Neutrophil (primary cell): ENCODE measurements at regions not wholly inside any gene's neighbourhood (a gene's known extent, or its start where the extent isn't known, plus 50 kb on each side); places are given as distances from the start of the nearest gene placed in this dataset.
A peak's percentile ranks its signal among the peaks of the same experiment; 100 is the strongest.

Experiments used
- H3K27ac ChIP-seq: fragments of 200-600 bp; sonication (generic); 2 replicates; pipeline ENCODE4 v1.5.1; 2016; ENCODE audit warnings: mild to moderate bottlenecking, moderate library complexity
- H3K27me3 ChIP-seq: fragments of 200-600 bp; sonication (generic); 2 replicates; pipeline ENCODE4 v1.6.0; 2016; ENCODE audit warnings: mild to moderate bottlenecking
- H3K36me3 ChIP-seq: fragments of 200-600 bp; sonication (generic); 2 replicates; pipeline ENCODE4 v1.5.1; 2017
- H3K4me1 ChIP-seq, 2 experiments: fragments of 200-600 bp in 1 of 2; sonication (generic) in 1 of 2; 1 replicate in 1 of 2; 2 replicates in 1 of 2; pipeline versions ENCODE4 v1.5.1 to v1.6.1; 2013 to 2016; ENCODE audit warnings: low read depth in 1 of 2, low read length in 1 of 2, mild to moderate bottlenecking in 1 of 2, moderate library complexity in 1 of 2; ENCODE audit not compliant: control insufficient read depth in 1 of 2, insufficient read depth in 1 of 2
- H3K4me3 ChIP-seq, 2 experiments: fragments of 200-600 bp in 1 of 2; sonication (generic) in 1 of 2; 1 replicate in 1 of 2; 2 replicates in 1 of 2; pipeline ENCODE4 v1.5.1; 2013 to 2016; ENCODE audit warnings: low read depth in 1 of 2, low read length in 1 of 2, mild to moderate bottlenecking in 1 of 2, moderate library complexity in 1 of 2
- H3K9me3 ChIP-seq: fragments of 200-600 bp; sonication (generic); 2 replicates; pipeline ENCODE4 v1.5.1; 2016
- CTCF ChIP-seq: fragments of 200-600 bp; sonication (generic); IDR thresholded peaks from 2 replicates; pipeline ENCODE4 v1.5.1; 2016; ENCODE audit warnings: antibody characterized with exemption

- H3K4me3 ChIP-seq, result no peak overlapping the region
- no peaks in the 10 kb centered on the region for H3K27me3 ChIP-seq
- peak overlapping the region; percentile 65 for H3K27ac ChIP-seq
- peaks cover 8 to 13% of the 10 kb centered on the region in 2 experiments for H3K4me1 ChIP-seq
- H3K36me3 ChIP-seq, result no peaks in the 10 kb centered on the region
- no peaks in the 10 kb centered on the region for H3K9me3 ChIP-seq
- no peak for TF ChIP-seq CTCF
Observed at GRCh38 chr4:106707776-106708463, 328.2 kb downstream of the DKK2 start.

GRCh38 chr4:106704253-106704870, 331.8 kb downstream of the DKK2 start:
- Histone ChIP-seq H3K27ac (no peak overlapping the region), H3K4me3 (no peak overlapping the region), H3K36me3 (no peaks in the 10 kb centered on the region), H3K27me3 (no peaks in the 10 kb centered on the region), H3K4me1 (peaks cover 8 to 13% of the 10 kb centered on the region in 2 experiments), H3K9me3 (no peaks in the 10 kb centered on the region)
- no peak for TF ChIP-seq CTCF

- Histone ChIP-seq H3K27ac (no peak overlapping the region), H3K27me3 (no peaks in the 10 kb centered on the region), H3K9me3 (no peaks in the 10 kb centered on the region), H3K36me3 (no peaks in the 10 kb centered on the region), H3K4me3 (no peak overlapping the region), H3K4me1 (no peaks in the 10 kb centered on the region)
- no peak for TF ChIP-seq CTCF
Observed at GRCh38 chr4:106700321-106700720, 331.7 kb upstream of the GIMD1 start.

- Histone ChIP-seq H3K36me3 (no peaks in the 10 kb centered on the region), H3K4me3 (no peak overlapping the region), H3K27me3 (no peaks in the 10 kb centered on the region), H3K9me3 (no peaks in the 10 kb centered on the region), H3K27ac (no peak overlapping the region), H3K4me1 (peaks cover 7 to 11% of the 10 kb centered on the region in 2 experiments)
- no peak for TF ChIP-seq CTCF
Observed at GRCh38 chr4:106698621-106699195, 330.1 kb upstream of the GIMD1 start.

- TF ChIP-seq CTCF, result no peak
Observed at GRCh38 chr4:106695501-106696262, 327.1 kb upstream of the GIMD1 start.

More at GRCh38 chr4:106695501-106696262, 327.1 kb upstream of the GIMD1 start:
- H3K36me3 ChIP-seq, result no peaks in the 10 kb centered on the region
- peaks cover 10 to 11% of the 10 kb centered on the region in 2 experiments for H3K4me1 ChIP-seq
- no peak overlapping the region for H3K4me3 ChIP-seq
- H3K27me3 ChIP-seq, result no peaks in the 10 kb centered on the region
- no peak overlapping the region for H3K27ac ChIP-seq
- no peaks in the 10 kb centered on the region for H3K9me3 ChIP-seq
